ENCODE measurements at regions not wholly inside any gene's neighbourhood (a gene's known extent, or its start where the extent isn't known, plus 50 kb on each side); places are given as distances from the start of the nearest gene placed in this dataset.

DNA sequence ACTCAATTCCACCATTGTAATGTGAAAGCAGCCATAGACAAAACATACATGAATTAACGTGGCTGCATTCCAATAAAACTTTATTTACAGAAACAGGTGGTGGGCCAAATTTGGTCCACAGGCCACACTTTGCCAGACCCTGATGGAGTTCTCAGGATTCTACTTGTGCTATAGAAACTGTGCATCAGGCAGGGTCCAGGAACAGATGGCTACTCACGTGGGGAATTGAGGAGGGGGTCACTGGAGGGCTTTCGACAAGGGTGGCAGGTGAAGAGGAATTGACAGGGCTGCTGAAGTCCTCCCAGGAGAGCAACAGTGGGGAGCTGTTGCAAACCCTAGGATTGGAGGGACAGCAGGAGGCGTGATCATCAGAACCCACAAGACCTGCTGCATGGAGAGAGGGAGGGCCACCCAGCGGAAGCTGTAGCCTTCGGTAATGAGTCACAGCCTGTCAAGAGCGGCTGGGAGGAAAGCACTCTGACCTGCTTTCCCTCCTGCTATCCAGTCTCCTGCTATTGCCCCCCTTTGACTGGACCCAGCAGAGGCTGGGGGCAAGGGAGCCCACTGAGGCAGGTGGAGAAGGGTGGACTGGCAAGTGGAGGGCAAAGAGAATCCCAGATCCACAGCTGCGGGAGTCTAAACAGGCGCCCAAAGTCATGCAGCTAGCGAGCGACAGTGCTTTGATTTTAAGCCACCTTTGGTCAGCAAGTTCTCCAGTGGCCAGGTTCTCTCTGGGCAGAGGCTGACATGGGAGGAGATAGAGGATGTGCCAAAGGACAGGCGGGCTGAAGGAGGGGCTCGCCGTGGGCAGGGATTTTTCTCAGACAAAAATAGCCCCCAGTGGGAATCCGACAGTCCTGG is 138.3 kb upstream of the SMIM23 start:
- DNase-seq (ENCODE audit: low read depth in 2 of 3, low spot score in 1 of 3), result no peak

DNA sequence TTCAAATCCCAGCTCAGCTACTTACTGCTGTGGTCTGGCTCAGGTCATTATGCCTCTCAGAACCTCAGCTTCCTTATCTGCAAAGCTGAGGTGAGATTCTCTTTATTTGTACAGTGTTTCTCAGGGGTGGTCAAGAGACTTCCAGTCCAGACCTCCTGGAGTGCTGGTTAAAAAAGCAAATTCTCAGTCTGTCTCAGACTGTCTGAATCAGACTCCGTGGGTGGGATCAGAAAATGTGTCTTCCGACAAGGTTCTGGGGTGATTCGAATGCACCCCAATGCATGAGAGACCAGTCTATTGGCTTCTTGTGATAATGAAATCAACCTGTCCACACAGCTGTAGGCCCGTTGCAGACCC is 137.7 kb upstream of the SMIM23 start:
- DNase-seq (ENCODE audit: low read depth in 2 of 3, low spot score in 1 of 3), result no peak

DNA sequence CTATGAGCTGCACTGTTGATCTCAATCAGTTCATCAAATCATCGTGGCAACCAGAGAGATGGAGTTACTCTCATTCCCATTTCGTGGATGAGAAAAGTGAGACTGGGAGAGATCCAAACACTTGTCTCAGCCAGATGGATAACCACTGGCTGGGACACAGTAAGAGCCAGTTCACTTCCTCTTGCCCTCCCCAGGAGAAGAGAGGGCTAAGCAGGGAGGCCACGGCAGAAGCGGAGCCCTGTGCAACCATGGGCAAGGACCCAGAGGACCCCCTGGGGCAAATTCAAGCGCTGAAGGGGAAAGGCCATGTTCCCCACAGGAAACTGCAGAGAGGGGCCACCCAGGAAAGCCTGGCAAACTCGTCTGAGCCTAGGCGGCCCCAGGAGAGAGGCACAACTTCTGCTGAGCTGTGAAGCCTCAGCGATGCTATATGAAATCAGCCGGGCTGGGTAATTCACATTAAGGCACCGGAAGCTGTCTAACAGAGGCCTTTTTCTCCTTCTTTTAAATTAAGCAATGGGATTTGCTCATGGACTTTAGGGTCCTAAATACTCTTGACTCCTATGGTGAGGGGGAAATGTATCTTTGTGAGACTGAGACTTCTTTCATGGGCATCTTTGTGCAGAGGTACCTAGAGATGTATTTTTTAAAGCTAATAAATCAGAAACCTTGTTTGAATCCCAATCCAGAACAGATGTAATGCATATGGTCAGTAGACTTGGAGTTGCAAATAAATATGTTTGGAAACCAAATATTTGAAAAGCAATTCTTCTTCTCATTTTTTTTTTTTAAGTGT is 137.1 kb upstream of the SMIM23 start:
- no peak for DNase-seq (ENCODE audit: low read depth in 2 of 3, low spot score in 1 of 3)

DNA sequence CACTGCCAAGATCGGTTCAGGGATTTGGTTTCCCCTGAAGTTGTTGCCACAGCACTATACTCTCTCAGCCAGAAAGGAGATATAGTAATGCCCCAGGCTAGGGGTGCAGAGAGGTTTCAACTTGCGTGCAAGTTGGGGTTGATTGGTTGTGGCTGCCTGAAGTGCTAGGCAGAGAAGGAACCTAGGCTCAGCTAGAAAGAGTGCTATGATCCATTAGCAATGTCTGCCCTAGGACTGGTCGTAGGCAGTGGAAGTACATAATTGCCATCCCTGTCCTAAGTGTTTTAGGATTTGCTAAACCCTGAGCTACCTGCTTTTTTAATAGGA is 136.6 kb upstream of the SMIM23 start:
- no peak for DNase-seq (ENCODE audit: low read depth in 2 of 3, low spot score in 1 of 3)

DNA sequence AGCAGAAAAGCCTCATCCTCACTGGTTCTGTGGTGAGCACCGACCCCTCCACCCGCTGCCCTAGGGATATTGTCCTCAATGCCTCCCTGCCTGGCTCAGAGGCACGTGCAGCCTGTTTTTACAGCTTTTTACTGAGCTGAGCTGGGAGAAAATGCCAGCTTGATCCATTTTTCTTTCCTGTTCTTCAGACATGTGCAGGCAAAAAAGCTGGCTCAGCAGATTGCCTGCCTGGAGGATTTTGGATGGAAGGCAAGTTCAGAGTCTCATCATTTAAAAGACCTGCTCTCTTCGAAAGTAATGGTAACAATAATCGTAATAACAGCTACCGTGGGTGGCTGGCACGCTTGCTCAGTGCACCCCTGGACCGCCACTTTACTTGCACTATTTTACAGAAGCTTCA is 135.0 kb upstream of the SMIM23 start:
- DNase-seq (ENCODE audit: low read depth in 2 of 3, low spot score in 1 of 3), result no peak

DNA sequence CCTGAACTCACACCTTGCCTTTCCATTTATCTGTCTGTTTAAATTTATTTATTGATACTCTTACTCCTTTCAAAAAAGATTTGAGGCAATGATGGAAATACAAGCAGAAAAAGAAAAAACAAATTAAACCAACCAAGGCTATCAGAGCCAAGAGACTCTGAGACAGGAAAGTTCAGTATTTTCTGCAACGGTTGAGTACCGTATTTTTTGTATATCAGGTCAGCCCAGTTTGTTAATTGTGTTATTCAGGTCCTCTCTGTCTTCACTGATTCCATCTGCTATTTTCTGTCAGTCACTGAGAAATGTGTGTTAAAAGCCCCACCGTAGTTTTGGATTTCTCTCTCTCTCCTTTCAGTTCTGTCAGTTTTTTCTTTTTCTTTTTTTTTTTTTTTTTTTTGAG is 134.5 kb upstream of the SMIM23 start:
- DNase-seq (ENCODE audit: low read depth in 2 of 3, low spot score in 1 of 3), result no peak

DNA sequence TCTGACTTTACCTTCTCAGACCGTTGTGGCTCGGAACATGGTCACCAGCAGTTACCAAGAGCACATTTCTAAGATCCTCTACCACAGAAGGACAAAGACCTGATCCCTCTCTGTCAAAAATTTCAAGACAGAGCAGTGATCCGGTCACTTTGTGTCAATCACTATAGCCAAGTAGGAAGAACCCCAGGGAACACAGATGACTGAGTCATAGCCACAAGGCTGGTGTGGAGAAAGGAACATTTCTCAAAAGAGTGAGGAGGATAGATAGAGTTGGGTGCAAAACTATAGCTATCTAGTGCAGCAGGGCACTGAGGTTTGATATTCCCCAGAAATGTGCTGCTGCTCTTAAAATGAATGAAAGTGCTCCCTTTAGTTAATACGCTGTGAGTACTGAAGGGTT is 130.7 kb upstream of the SMIM23 start:
- no peak for DNase-seq (ENCODE audit: low read depth in 2 of 3, low spot score in 1 of 3)

DNA sequence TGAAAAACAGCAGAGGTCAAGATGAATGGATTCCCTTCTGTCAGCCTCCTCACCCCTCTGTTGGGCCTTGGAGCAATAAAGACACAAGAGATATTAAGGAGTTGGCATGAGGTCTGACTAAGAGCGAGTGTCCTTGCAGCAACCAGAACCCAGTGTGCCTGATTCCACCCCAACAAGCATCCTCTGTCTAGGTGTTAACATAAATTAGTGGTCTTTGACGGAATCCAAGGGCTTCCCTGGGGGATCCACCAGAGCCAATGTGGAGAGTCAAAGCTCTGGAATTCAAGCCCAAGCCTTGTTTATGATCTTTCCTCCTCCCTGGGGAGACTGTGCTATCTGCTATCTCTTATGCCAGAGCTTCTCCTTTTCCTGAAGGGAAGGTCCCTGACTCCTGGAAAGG is 128.1 kb upstream of the SMIM23 start:
- DNase-seq (ENCODE audit: low read depth in 2 of 3, low spot score in 1 of 3), result no peak

DNA sequence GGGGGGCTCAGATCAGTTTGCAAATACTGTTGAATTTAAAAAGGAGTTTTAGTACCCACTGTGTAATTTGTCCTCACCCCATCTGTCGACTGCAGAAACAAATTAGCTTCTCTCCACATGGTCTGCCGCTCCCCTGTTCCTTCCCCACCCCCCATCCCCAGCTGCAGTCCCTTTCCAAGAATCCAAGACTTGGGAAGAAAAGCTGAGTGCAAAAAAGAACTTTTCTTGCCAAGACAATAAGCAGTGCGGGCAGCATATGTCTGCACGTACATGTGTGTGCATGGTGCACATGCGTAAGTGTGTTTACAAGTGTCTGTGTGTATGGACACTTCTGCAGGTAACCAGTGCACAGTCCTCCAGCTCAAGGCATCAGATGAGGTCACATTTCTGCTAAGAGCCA is 125.7 kb upstream of the SMIM23 start:
- no peak for DNase-seq (ENCODE audit: low read depth in 2 of 3, low spot score in 1 of 3)

DNA sequence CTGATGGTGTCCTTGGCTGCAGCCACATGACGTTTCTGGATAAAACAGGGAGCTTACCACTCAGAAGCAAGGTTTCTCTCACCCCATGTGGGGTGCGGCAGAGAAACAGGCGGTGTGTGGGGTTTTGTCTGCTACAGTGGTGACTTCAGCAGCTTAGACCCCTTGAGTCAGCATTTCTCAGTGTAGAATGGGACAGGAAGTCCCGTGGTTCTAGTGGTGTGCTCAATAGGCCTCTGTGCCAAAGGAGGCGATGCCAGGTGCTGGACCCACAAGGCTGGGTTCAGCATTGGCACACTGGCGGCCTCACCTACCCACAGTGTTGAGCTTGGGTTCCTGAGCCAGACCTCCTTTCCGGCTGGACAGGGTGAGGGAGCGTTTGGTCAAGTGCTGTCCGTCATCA is 125.2 kb upstream of the SMIM23 start:
- no peak for DNase-seq (ENCODE audit: low read depth in 2 of 3, low spot score in 1 of 3)

DNA sequence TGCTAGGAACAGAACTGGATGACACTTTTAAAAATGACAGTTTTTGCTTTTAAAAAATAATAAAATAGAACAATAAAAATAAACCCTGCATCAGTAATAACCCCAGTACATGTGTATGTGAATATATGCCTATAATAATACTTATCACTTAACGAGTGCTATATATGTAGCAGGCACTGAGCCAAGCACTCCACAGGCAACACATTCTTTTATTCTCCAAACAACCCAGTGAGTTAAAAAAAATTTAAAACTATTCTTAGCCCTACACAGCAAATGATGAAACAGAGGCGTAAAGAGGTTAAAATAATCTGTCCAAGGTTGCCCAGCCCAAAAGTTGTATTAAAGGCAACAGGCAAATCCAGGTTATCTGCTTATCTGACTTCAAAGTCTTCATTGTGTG is 124.5 kb upstream of the SMIM23 start:
- DNase-seq (ENCODE audit: low read depth in 2 of 3, low spot score in 1 of 3), result no peak

DNA sequence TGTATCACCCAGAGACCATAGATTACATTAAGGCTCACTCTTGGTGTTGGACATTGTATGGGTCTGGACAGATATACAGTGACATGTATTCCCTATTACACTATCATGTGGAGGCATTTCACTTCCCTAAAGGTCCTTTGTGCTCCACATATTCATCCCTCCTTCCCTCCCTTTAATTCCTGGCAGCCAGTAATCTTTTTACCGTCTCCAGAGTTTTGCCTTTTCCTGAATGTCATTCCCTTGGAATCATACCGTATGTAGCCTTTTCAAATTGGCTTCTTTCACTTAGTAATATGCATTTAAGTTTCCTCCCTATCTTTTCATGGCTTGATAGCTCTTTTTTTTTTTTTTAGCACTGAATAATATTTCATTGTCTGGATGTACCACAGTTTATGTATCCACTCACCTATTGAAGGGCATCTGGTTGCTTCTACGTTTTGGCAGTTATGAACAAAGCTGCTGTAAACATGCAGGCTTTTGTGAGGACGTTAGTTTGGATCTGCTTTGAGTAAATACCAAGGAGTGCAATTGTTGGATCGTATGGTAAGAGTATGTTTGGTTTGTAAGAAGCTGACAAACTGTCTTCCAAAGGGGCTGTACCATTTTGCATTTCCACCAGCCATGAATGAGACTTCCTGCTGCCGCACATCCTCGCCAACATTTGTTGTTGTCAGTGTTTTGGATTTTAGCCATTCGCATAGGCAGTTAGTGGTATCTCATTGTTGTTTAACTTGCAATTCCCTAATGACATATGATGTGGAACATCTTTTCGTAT is 122.1 kb upstream of the SMIM23 start:
- no peak for DNase-seq (ENCODE audit: low read depth in 2 of 3, low spot score in 1 of 3)

DNA sequence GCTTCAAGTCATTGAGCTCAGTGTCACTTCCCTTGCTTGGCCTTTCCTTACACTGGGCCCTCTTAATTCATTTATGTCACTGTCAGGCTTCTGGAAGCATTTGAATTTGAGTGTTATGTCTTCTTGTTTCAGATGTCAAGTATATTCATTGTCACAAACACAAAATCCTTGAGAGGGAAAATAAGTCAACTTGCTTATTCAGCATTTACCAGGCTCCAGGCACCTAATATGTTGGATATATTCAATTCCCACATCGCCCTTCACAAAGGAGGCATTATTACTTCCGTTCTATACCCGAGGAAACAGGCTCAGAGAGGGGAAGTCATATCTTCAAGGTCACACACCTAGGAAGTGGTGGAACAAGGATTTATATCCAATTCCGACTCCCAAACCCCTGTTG is 121.1 kb upstream of the SMIM23 start:
- no peak for DNase-seq (ENCODE audit: low read depth in 2 of 3, low spot score in 1 of 3)

DNA sequence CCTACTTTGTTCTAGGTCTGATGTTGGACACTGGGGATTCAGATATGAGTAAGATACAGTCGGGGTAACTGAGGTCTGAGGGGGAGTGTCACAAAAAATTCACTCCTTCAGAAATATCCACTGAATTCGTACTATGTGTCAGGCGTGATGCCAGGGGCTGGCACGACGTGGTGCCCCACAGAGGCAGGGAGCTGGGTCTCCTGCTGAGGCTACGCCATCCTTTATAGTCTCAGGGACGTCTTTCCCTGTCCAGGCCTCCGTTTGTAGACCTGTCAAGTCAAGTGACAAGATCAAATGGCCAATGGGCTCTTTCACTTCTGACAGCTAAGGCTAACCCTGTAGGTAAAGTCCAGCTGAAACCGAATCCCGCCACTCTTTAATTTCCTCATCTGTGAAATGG is 118.8 kb upstream of the SMIM23 start:
- no peak for DNase-seq (ENCODE audit: low read depth in 2 of 3, low spot score in 1 of 3)

DNA sequence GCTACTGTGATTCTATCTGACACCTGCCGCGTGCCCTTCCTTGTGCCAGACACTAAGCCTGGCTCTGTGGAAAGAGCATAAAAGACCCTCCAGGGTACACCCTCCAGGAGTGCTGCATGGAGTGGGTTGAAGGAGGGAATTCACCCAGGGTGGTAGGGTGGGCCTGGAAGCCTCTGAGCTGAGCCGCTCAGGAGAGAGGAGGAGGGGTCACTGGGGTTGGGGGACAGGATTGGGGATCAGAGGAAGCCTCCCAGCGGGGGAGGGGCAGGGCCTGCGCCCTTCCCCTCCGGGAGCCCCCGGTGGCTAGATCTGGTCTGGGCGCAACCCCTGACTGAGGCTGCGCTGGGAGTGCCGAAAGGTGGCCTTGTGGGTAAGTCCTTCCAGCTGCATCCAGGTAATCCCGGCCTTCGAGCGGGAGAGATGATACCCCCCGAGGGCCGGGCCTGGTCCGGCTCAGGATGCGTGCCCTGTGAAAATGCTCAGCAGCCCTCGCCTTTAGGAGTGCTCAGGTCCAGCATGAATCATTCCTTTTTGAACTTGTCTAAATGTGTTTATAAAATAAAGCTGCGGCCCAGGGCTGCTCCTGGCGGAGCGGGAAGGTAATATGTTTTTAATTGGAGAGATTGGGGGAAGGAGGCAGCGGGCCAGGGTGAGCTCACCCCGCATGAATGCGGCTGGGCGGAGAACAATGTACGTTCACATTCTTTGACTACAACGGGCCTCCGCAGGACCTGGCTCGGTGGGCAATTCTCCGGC is 118.1 kb upstream of the SMIM23 start:
- no peak for DNase-seq (ENCODE audit: low read depth in 2 of 3, low spot score in 1 of 3)

DNA sequence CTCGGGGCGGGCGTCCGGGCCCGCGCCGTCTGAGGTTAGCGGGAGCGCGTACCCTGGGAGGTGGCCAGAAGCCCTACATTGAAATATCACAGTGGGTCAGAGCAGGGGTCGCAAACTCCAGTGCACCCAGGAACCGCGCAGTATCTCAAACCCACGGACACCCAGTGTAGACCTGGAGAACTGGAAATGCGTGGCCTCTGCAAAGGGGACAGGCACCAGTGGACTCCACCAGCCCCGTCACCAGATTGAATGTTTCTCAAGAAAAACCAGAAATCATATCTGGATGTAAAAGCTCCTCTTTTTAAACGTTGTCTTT is 117.6 kb upstream of the SMIM23 start:
- DNase-seq (ENCODE audit: low read depth in 2 of 3, low spot score in 1 of 3), result no peak

DNA sequence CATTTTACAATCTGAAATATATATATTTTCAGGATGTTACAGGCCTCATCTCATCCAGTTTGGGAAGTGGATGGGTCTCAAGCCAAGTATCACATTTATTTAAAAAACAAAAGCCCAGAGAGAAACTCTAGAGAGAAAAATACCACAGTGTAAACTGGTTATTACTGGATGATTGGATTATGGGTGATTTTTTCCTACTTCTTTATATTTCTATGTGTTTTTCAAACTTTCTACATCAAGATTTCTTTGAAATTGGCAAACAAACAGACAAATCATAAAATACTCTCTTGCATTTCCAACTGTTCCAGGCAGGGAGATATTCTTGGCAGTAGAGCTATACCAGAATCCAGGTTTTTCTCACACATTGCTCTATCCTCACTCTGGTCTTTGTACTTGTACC is 116.0 kb upstream of the SMIM23 start:
- DNase-seq (ENCODE audit: low read depth in 2 of 3, low spot score in 1 of 3), result no peak

DNA sequence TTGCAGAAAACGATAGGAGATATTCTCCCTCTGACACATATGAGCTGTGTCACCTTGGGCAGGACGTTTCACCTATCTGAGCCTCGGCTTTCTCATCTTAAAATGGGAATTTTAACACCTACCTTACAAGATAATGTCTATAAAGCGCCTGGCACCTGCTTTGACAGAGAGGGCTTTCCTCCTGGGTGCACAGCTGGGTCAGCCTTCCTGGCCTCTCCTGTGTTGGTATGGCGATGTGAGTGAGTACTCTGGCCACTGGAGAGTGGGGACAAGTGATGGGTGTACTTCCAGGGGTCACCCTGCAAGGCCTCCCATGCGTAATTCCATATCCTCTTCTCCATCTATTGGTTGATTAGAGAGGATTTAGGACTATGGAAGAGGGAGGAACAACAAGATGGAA is 113.1 kb upstream of the SMIM23 start:
- DNase-seq (ENCODE audit: low read depth in 2 of 3, low spot score in 1 of 3), result no peak

DNA sequence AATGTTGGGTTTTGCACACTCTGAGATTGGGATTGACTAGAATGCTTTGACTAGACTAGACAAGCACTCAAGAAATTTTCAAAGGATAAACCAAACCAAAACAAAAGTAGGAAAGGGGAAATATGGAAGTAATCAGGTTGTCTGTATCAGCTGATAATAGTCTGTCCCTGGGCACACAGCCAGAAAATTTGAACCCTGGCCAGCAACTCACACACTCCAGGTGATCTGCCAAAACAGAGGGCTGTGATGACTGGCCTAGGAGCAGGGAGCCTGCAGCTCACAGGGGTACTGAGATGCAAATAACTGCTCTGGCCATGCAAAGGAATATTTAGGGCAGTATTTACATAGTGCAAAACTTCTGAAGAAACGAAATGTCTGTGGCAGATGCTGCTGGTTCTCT is 112.3 kb upstream of the SMIM23 start:
- no peak for DNase-seq (ENCODE audit: low read depth in 2 of 3, low spot score in 1 of 3)

DNA sequence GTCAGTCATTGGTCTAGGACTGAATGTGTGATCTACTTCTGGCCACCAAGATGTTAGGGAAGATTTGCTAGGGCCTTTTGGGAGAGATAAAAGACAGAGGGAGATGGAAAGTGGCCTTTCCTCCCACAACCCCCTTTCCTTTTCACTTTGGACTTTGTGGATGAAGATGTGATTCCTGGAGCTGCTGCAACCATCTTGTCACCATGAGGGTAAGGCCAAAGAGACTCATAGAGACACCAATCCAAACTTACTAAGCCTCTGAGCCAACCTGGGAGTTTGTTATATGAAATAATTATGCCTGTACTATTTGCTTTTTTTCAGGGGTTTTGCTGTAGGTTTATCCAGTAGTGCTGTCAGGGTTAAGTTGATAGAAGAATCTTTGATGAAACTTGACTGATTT is 111.8 kb upstream of the SMIM23 start:
- DNase-seq (ENCODE audit: low read depth in 2 of 3, low spot score in 1 of 3), result no peak

DNA sequence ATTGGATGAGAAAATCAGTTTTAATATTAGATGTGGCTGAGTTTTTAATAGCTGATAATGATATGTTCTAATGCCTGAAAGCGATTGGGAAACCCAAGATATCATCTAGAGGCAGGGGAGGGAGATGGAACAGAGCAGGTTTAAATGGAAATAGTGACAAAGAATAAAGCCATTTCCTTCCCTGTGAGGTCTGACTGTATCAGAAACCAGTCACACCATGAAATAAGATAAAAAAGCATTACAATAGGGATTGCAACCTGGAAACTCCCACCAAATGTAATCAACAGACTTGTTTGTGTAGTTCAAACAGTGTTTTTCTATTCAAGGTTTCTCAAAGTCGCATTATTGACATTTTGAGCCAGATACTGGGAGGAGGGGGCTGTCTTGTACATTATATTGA is 110.1 kb upstream of the SMIM23 start:
- no peak for DNase-seq (ENCODE audit: low read depth in 2 of 3, low spot score in 1 of 3)

Data from stimulated activated CD4-positive, alpha-beta T cell treated with anti-CD3 and anti-CD28 coated beads, Interleukin-12 subunit alpha, Interleukin-12 subunit beta, amount 100 ng/mL, for 48 hours (primary cell).